ENCODE measurements at regions not wholly inside any gene's neighbourhood (a gene's known extent, or its start where the extent isn't known, plus 50 kb on each side); places are given as distances from the start of the nearest gene placed in this dataset.

DNA sequence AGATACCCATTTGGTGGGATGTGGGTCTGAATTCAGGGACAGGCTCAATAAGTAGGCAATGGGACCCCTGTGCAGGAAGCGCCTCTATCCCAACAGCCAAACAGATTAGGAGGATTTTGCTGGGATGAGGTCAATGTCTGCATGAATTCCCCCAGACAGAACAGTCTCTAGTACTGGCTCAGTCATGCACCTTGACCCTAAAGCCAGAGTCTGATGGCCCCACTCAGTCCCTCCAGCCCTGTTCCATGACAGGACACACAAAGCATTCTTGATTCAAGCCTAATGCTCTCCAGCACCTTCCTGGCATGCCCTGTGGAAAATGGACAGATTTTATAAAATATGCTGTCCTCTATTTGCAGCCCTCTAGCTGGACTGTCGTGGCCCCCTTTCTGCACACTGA, 49.8 kb upstream of the RAB6D start:
- TF ChIP-seq, protein P1, sequence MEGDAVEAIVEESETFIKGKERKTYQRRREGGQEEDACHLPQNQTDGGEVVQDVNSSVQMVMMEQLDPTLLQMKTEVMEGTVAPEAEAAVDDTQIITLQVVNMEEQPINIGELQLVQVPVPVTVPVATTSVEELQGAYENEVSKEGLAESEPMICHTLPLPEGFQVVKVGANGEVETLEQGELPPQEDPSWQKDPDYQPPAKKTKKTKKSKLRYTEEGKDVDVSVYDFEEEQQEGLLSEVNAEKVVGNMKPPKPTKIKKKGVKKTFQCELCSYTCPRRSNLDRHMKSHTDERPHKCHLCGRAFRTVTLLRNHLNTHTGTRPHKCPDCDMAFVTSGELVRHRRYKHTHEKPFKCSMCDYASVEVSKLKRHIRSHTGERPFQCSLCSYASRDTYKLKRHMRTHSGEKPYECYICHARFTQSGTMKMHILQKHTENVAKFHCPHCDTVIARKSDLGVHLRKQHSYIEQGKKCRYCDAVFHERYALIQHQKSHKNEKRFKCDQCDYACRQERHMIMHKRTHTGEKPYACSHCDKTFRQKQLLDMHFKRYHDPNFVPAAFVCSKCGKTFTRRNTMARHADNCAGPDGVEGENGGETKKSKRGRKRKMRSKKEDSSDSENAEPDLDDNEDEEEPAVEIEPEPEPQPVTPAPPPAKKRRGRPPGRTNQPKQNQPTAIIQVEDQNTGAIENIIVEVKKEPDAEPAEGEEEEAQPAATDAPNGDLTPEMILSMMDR (IDR thresholded peaks at IDR 0.05; ENCODE audit: low read depth, low read length), result no peak
- TF ChIP-seq EZH2phosphoT487 (IDR thresholded peaks at IDR 0.05; ENCODE audit: low read depth), result no peak

Measured in OCI-LY3 (cell line).